ENCODE measurements at regions not wholly inside any gene's neighbourhood (a gene's known extent, or its start where the extent isn't known, plus 50 kb on each side); places are given as distances from the start of the nearest gene placed in this dataset.

- H3K4me3 ChIP-seq (ENCODE audit: low read depth in 2 of 2, low read length in 1 of 2) = no peak overlapping the region
- TF ChIP-seq EP300 (IDR thresholded peaks at IDR 0.05; ENCODE audit: borderline replicate concordance in 1 of 2, low read depth in 1 of 2, low read length in 1 of 2) (no peak), NFIC (IDR thresholded peaks at IDR 0.05; ENCODE audit: borderline replicate concordance) (no peak), IRF3 (IDR thresholded peaks at IDR 0.05; ENCODE audit: low read depth, low read length) (no peak), RFX5 (IDR thresholded peaks at IDR 0.05; ENCODE audit: low read length) (no peak), TCF12 (IDR thresholded peaks at IDR 0.05) (no peak), MXI1 (IDR thresholded peaks at IDR 0.05; ENCODE audit: low read depth, low read length) (no peak), JUND (IDR thresholded peaks at IDR 0.05) (no peak), MAX (IDR thresholded peaks at IDR 0.05; ENCODE audit: low read depth) (no peak), RXRA (IDR thresholded peaks at IDR 0.05; ENCODE audit: borderline replicate concordance, low read depth) (no peak)
- TF ChIP-seq, protein P1, sequence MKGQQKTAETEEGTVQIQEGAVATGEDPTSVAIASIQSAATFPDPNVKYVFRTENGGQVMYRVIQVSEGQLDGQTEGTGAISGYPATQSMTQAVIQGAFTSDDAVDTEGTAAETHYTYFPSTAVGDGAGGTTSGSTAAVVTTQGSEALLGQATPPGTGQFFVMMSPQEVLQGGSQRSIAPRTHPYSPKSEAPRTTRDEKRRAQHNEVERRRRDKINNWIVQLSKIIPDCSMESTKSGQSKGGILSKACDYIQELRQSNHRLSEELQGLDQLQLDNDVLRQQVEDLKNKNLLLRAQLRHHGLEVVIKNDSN (IDR thresholded peaks at IDR 0.05; ENCODE audit: borderline replicate concordance, low read depth) = no peak
- TF ChIP-seq, protein P2, sequence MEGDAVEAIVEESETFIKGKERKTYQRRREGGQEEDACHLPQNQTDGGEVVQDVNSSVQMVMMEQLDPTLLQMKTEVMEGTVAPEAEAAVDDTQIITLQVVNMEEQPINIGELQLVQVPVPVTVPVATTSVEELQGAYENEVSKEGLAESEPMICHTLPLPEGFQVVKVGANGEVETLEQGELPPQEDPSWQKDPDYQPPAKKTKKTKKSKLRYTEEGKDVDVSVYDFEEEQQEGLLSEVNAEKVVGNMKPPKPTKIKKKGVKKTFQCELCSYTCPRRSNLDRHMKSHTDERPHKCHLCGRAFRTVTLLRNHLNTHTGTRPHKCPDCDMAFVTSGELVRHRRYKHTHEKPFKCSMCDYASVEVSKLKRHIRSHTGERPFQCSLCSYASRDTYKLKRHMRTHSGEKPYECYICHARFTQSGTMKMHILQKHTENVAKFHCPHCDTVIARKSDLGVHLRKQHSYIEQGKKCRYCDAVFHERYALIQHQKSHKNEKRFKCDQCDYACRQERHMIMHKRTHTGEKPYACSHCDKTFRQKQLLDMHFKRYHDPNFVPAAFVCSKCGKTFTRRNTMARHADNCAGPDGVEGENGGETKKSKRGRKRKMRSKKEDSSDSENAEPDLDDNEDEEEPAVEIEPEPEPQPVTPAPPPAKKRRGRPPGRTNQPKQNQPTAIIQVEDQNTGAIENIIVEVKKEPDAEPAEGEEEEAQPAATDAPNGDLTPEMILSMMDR (IDR thresholded peaks at IDR 0.05) = no peak
- TF ChIP-seq, protein P3, sequence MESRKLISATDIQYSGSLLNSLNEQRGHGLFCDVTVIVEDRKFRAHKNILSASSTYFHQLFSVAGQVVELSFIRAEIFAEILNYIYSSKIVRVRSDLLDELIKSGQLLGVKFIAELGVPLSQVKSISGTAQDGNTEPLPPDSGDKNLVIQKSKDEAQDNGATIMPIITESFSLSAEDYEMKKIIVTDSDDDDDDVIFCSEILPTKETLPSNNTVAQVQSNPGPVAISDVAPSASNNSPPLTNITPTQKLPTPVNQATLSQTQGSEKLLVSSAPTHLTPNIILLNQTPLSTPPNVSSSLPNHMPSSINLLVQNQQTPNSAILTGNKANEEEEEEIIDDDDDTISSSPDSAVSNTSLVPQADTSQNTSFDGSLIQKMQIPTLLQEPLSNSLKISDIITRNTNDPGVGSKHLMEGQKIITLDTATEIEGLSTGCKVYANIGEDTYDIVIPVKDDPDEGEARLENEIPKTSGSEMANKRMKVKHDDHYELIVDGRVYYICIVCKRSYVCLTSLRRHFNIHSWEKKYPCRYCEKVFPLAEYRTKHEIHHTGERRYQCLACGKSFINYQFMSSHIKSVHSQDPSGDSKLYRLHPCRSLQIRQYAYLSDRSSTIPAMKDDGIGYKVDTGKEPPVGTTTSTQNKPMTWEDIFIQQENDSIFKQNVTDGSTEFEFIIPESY (IDR thresholded peaks at IDR 0.05; ENCODE audit: borderline replicate concordance, low read depth) = no peak
- H3K27ac ChIP-seq (ENCODE audit: low read depth in 2 of 2, low read length in 1 of 2) = no peak overlapping the region
- ChIA-PET CTCF (interaction anchor here (0.7 kb wide), 1 partner anchor 25 kb away, joined by 4 read pairs; no protein-coding TSS in a partner anchor), POLR2A (no interaction called here)
- no peaks in the 10 kb centered on the region for H3K9me3 ChIP-seq
- no peaks in the 10 kb centered on the region for H3F3A ChIP-seq (replicated peaks; ENCODE audit: insufficient read depth)
- DNase-seq = no peak
- no peaks in the 10 kb centered on the region for H4K20me1 ChIP-seq (ENCODE audit: insufficient read depth)
- no peaks in the 10 kb centered on the region for H3K36me3 ChIP-seq (replicated peaks in 1 of 2; ENCODE audit: control insufficient read depth in 1 of 2, insufficient read depth in 2 of 2, low read length in 1 of 2)
- no peak overlapping the region for H3K4me2 ChIP-seq
- H3K9ac ChIP-seq = no peak overlapping the region
- H2AFZ ChIP-seq (ENCODE audit: low read depth) = no peak overlapping the region
- no peaks in the 10 kb centered on the region for H3K27me3 ChIP-seq (ENCODE audit: insufficient read depth)
- WGBS (ENCODE audit: low lambda C conversion rate) = 0% methylated on average over 1 of the region's 1 CpG
- no peaks in the 10 kb centered on the region for H3K79me2 ChIP-seq (ENCODE audit: insufficient read depth)
- H3K9me2 ChIP-seq = no peaks in the 10 kb centered on the region
- H3K4me1 ChIP-seq (ENCODE audit: control insufficient read depth in 1 of 2, insufficient read depth in 2 of 2, low read depth in 1 of 2, low read length in 1 of 2) = no peaks in the 10 kb centered on the region
Observed at GRCh38 chr6:50213146-50213545, 163.4 kb upstream of the DEFB112 start.

GRCh38 chr6:50214937-50215336 lies 165.2 kb upstream of the DEFB112 start:
- ChIA-PET CTCF (no interaction called here), POLR2A (no interaction called here)
- H3K4me1 ChIP-seq (ENCODE audit: control insufficient read depth in 1 of 2, insufficient read depth in 2 of 2, low read depth in 1 of 2, low read length in 1 of 2) = no peaks in the 10 kb centered on the region
- H3K36me3 ChIP-seq (replicated peaks in 1 of 2; ENCODE audit: control insufficient read depth in 1 of 2, insufficient read depth in 2 of 2, low read length in 1 of 2) = no peaks in the 10 kb centered on the region
- H3K9me2 ChIP-seq = no peaks in the 10 kb centered on the region
- no peak overlapping the region for H2AFZ ChIP-seq (ENCODE audit: low read depth)
- H3K79me2 ChIP-seq (ENCODE audit: insufficient read depth) = no peaks in the 10 kb centered on the region
- H3K4me2 ChIP-seq = no peak overlapping the region
- H3F3A ChIP-seq (replicated peaks; ENCODE audit: insufficient read depth) = no peaks in the 10 kb centered on the region
- H3K27ac ChIP-seq (ENCODE audit: low read depth in 2 of 2, low read length in 1 of 2) = no peak overlapping the region
- H3K4me3 ChIP-seq (ENCODE audit: low read depth in 2 of 2, low read length in 1 of 2) = no peak overlapping the region
- H3K27me3 ChIP-seq (ENCODE audit: insufficient read depth) = no peaks in the 10 kb centered on the region
- DNase-seq = no peak
- no peak overlapping the region for H3K9ac ChIP-seq
- 29% methylated on average over 2 of the region's 2 CpGs for WGBS (ENCODE audit: low lambda C conversion rate)
- H4K20me1 ChIP-seq (ENCODE audit: insufficient read depth) = no peaks in the 10 kb centered on the region
- H3K9me3 ChIP-seq = no peaks in the 10 kb centered on the region
- TF ChIP-seq EZH2phosphoT487 (IDR thresholded peaks at IDR 0.05; ENCODE audit: borderline replicate concordance, low read depth) (no peak), NFIC (IDR thresholded peaks at IDR 0.05; ENCODE audit: borderline replicate concordance) (no peak), EP300 (IDR thresholded peaks at IDR 0.05; ENCODE audit: borderline replicate concordance in 1 of 2, low read depth in 1 of 2, low read length in 1 of 2) (no peak), REST (IDR thresholded peaks at IDR 0.05; ENCODE audit: low read depth, low read length) (no peak), GATA2 (CRISPR knock-in tag; IDR thresholded peaks at IDR 0.05) (no peak), MEF2A (IDR thresholded peaks at IDR 0.05; ENCODE audit: borderline replicate concordance, low read depth) (no peak), RAD21 (IDR thresholded peaks at IDR 0.05; ENCODE audit: low read length) (no peak)
- TF ChIP-seq, protein P1 (IDR thresholded peaks at IDR 0.05; ENCODE audit: borderline replicate concordance, low read depth) = no peak
